Ovary (tissue), 3 donors: ENCODE measurements at regions not wholly inside any gene's neighbourhood (a gene's known extent, or its start where the extent isn't known, plus 50 kb on each side); places are given as distances from the start of the nearest gene placed in this dataset.

ENCODE experiments used
- CTCF ChIP-seq, 3 donors: fragments of 450-650 bp in 2 of 3; fragments of 200-600 bp in 1 of 3; IDR thresholded peaks; one replicate each; pipeline versions ENCODE4 v1.5.1 to v1.8.0; 2016 to 2022; ENCODE audit warnings: antibody characterized with exemption in 3 of 3, mild to moderate bottlenecking in 1 of 3
- POLR2A ChIP-seq: fragments of 450-650 bp; IDR thresholded peaks from one replicate; pipeline ENCODE4 v1.6.1; 2017; ENCODE audit warnings: antibody characterized with exemption, mild to moderate bottlenecking, moderate library complexity
- donor health status: DM: no; HTN: no; CAD: no.

DNA sequence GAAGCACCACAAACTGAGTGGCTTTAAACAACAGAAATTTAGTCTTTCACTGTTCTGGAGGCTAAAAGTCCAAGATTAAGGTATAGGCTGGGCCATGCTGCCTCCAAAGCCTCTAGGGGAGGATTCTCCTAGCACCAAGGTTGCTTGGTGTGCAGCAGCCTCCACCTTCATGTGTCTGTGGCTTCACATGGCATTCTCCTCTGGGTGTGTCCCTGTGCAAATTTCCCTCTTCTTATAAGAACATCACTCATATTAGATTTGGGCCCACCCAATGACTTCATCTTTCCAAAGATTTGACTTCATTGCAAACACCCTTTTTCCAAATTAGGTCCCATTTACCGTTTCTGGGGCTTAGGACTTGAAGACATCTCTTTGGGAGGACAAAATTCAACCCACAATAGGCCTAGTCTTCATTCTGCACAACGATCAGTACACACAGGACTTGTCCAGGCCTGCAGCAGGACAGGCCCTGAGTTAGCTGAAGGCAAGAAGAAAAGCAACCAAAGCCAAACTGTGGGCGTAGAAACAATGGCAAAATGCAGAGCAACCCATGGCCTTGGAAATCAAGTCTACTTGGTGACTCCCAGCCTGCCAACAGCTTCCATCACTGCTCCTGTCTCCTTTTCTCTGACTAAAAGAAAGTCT is 521.2 kb upstream of the NBEA start:
- TF ChIP-seq POLR2A (no peak), CTCF (IDR thresholded peaks at IDR 0.05) (no peak)
